ENCODE measurements at regions not wholly inside any gene's neighbourhood (a gene's known extent, or its start where the extent isn't known, plus 50 kb on each side); places are given as distances from the start of the nearest gene placed in this dataset.

DNA sequence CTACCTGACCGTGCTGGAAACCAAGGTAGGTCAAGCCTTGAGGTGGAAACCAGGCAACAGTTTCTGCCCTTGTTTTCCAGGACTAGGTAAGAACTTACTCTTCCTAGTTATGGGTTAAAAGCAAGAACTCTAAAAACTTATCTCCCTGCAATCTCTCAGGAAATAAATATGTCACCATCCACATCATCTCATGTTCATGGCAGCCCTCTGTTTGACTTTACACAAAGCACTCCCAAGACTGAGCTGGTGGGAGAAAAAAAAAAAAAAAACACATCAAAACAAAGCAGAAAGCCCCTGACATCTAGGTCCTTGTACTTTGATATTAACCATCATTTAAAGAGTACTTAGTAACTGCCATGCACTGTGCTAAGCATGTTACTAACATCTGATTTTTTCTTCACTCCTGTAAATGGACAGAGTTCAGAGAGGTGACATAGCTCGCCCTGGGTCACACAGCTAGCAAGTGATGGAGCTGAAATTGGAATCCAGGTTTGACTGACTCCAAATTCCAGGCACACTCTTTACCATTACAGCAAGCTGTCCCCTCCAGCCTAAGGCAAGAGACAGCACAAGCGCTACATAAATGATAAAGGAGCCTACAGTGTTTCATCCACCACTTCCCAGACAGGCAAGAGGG, 102.8 kb upstream of the NOCT start:
- Histone ChIP-seq H3K27ac (ENCODE audit: low read length) (no peak overlapping the region), H3K9me3 (replicated peaks; ENCODE audit: insufficient read depth, low read length) (no peaks in the 10 kb centered on the region), H3K4me2 (ENCODE audit: low read depth, low read length) (no peak overlapping the region), H3K9me2 (replicated peaks; ENCODE audit: insufficient read depth, low read length) (no peaks in the 10 kb centered on the region), H3K4me3 (ENCODE audit: low read length) (no peak overlapping the region), H3F3A (ENCODE audit: insufficient read depth, low read length) (no peaks in the 10 kb centered on the region), H3K27me3 (replicated peaks; ENCODE audit: insufficient read depth, low read length) (no peaks in the 10 kb centered on the region), H4K20me1 (ENCODE audit: insufficient read depth, low read length) (no peaks in the 10 kb centered on the region), H3K36me3 (replicated peaks; ENCODE audit: insufficient read depth, low read length) (no peaks in the 10 kb centered on the region), H3K9ac (ENCODE audit: low read length) (no peak overlapping the region), H2AFZ (ENCODE audit: low read length) (no peak overlapping the region), H3K79me2 (ENCODE audit: low read length) (no peaks in the 10 kb centered on the region), H3K4me1 (ENCODE audit: low read length) (no peaks in the 10 kb centered on the region)
- TF ChIP-seq EZH2phosphoT487 (IDR thresholded peaks at IDR 0.05; ENCODE audit: low read length) (no peak), EZH2 (optimal IDR thresholded peaks at IDR 0.05; ENCODE audit: low read depth, low read length) (no peak)
- TF ChIP-seq, protein P1, sequence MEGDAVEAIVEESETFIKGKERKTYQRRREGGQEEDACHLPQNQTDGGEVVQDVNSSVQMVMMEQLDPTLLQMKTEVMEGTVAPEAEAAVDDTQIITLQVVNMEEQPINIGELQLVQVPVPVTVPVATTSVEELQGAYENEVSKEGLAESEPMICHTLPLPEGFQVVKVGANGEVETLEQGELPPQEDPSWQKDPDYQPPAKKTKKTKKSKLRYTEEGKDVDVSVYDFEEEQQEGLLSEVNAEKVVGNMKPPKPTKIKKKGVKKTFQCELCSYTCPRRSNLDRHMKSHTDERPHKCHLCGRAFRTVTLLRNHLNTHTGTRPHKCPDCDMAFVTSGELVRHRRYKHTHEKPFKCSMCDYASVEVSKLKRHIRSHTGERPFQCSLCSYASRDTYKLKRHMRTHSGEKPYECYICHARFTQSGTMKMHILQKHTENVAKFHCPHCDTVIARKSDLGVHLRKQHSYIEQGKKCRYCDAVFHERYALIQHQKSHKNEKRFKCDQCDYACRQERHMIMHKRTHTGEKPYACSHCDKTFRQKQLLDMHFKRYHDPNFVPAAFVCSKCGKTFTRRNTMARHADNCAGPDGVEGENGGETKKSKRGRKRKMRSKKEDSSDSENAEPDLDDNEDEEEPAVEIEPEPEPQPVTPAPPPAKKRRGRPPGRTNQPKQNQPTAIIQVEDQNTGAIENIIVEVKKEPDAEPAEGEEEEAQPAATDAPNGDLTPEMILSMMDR (IDR thresholded peaks at IDR 0.05; ENCODE audit: low read length), result no peak
- DNase-seq, result no peak

- TF ChIP-seq, protein P1 (IDR thresholded peaks at IDR 0.05; ENCODE audit: low read length), result no peak
- TF ChIP-seq EZH2phosphoT487 (IDR thresholded peaks at IDR 0.05; ENCODE audit: low read length), result no peak
- no peak for TF ChIP-seq EZH2 (optimal IDR thresholded peaks at IDR 0.05; ENCODE audit: low read depth, low read length)
- H3K4me1 ChIP-seq (ENCODE audit: low read length), result no peaks in the 10 kb centered on the region
- H3F3A ChIP-seq (ENCODE audit: insufficient read depth, low read length), result no peaks in the 10 kb centered on the region
- DNase-seq, result no peak
- no peak overlapping the region for H3K9ac ChIP-seq (ENCODE audit: low read length)
- H3K27me3 ChIP-seq (replicated peaks; ENCODE audit: insufficient read depth, low read length), result no peaks in the 10 kb centered on the region
- H3K79me2 ChIP-seq (ENCODE audit: low read length), result no peaks in the 10 kb centered on the region
- no peak overlapping the region for H3K27ac ChIP-seq (ENCODE audit: low read length)
- no peaks in the 10 kb centered on the region for H3K36me3 ChIP-seq (replicated peaks; ENCODE audit: insufficient read depth, low read length)
- no peak overlapping the region for H3K4me2 ChIP-seq (ENCODE audit: low read depth, low read length)
- no peaks in the 10 kb centered on the region for H4K20me1 ChIP-seq (ENCODE audit: insufficient read depth, low read length)
- no peak overlapping the region for H3K4me3 ChIP-seq (ENCODE audit: low read length)
- no peaks in the 10 kb centered on the region for H3K9me2 ChIP-seq (replicated peaks; ENCODE audit: insufficient read depth, low read length)
- H2AFZ ChIP-seq (ENCODE audit: low read length), result no peak overlapping the region
- H3K9me3 ChIP-seq (replicated peaks; ENCODE audit: insufficient read depth, low read length), result no peaks in the 10 kb centered on the region
Measured at GRCh38 chr4:138911909-138912703, 103.5 kb upstream of the NOCT start.

DNA sequence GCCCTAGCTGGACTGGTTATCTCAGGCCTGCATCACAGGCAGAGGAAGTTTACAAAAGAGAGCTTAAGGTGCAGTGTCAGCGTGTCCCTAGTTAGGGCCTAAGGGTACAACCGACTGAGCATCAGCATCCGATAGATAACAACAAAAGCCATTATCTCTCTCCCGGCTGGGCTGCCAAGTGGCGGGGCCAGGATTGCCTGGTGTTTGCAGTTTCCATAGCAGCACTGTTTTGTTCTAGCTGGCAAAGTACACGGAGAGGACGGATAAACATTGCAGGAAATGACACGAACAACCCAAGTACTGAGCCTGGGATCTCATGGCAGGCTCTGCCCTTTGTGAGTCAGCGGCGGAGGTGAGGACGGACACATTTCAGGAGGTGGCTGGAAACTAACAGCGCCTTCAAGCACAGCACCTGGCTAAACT, 104.7 kb upstream of the NOCT start:
- Histone ChIP-seq H3K27me3 (replicated peaks; ENCODE audit: insufficient read depth, low read length) (no peaks in the 10 kb centered on the region), H3K4me3 (ENCODE audit: low read length) (no peak overlapping the region), H2AFZ (ENCODE audit: low read length) (no peak overlapping the region), H3K4me2 (ENCODE audit: low read depth, low read length) (no peak overlapping the region), H3K9ac (ENCODE audit: low read length) (no peak overlapping the region), H3K9me2 (replicated peaks; ENCODE audit: insufficient read depth, low read length) (no peaks in the 10 kb centered on the region), H3K9me3 (replicated peaks; ENCODE audit: insufficient read depth, low read length) (no peaks in the 10 kb centered on the region), H3K4me1 (ENCODE audit: low read length) (no peaks in the 10 kb centered on the region), H4K20me1 (ENCODE audit: insufficient read depth, low read length) (no peaks in the 10 kb centered on the region), H3K79me2 (ENCODE audit: low read length) (no peaks in the 10 kb centered on the region), H3K27ac (ENCODE audit: low read length) (no peak overlapping the region), H3K36me3 (replicated peaks; ENCODE audit: insufficient read depth, low read length) (no peaks in the 10 kb centered on the region), H3F3A (ENCODE audit: insufficient read depth, low read length) (no peaks in the 10 kb centered on the region)
- TF ChIP-seq EZH2phosphoT487 (IDR thresholded peaks at IDR 0.05; ENCODE audit: low read length), result no peak
- DNase-seq, result no peak
